B cell (primary cell): ENCODE measurements at regions not wholly inside any gene's neighbourhood (a gene's known extent, or its start where the extent isn't known, plus 50 kb on each side); places are given as distances from the start of the nearest gene placed in this dataset.

Source experiments
- EZH2 ChIP-seq: IDR thresholded peaks from 2 replicates; pipeline ENCODE4 v1.6.1; 2012; ENCODE audit warnings: borderline replicate concordance, low read depth, mild to moderate bottlenecking, moderate library complexity, low read length; ENCODE audit not compliant: insufficient read depth, poor library complexity, severe bottlenecking
- TF ChIP-seq, protein P1 (sequence below): fragments of 200-600 bp; IDR thresholded peaks from one replicate; pipeline ENCODE4 v1.8.0; 2022; ENCODE audit warnings: antibody characterized with exemption, mild to moderate bottlenecking

- TF ChIP-seq, protein P1, sequence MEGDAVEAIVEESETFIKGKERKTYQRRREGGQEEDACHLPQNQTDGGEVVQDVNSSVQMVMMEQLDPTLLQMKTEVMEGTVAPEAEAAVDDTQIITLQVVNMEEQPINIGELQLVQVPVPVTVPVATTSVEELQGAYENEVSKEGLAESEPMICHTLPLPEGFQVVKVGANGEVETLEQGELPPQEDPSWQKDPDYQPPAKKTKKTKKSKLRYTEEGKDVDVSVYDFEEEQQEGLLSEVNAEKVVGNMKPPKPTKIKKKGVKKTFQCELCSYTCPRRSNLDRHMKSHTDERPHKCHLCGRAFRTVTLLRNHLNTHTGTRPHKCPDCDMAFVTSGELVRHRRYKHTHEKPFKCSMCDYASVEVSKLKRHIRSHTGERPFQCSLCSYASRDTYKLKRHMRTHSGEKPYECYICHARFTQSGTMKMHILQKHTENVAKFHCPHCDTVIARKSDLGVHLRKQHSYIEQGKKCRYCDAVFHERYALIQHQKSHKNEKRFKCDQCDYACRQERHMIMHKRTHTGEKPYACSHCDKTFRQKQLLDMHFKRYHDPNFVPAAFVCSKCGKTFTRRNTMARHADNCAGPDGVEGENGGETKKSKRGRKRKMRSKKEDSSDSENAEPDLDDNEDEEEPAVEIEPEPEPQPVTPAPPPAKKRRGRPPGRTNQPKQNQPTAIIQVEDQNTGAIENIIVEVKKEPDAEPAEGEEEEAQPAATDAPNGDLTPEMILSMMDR = no peak
- no peak for TF ChIP-seq EZH2
Measured at GRCh38 chr5:96330530-96331140, 102.4 kb downstream of the PCSK1 start.
